Gastrocnemius medialis (tissue), 4 donors: ENCODE measurements at regions not wholly inside any gene's neighbourhood (a gene's known extent, or its start where the extent isn't known, plus 50 kb on each side); places are given as distances from the start of the nearest gene placed in this dataset.
A peak's percentile ranks its signal among the peaks of the same experiment; 100 is the strongest.
"Not testable (repeated sequence)": the region's sequence is repeated elsewhere in the genome, so short reads cannot be mapped to it uniquely, and the experiment has no call there.

ENCODE experiments used
- ATAC-seq, 2 donors: fragments of 150-250 bp; one replicate each; pipeline ENCODE4 v1.9.1; 2016
- DNase-seq, 2 donors: peaks; one replicate each; pipeline ENCODE4 v3.0.0-alpha.2; 2019
- H3K27ac ChIP-seq, 4 donors: fragments of 200-600 bp; sonication (generic); 1 replicate in 1 of 4; 2 replicates in 3 of 4; pipeline ENCODE4 v1.5.1; 2016 to 2018; ENCODE audit warnings: mild to moderate bottlenecking in 2 of 4, moderate library complexity in 1 of 4
- H3K27me3 ChIP-seq, 3 donors: fragments of 200-600 bp; sonication (generic) in 2 of 3; 1 replicate in 1 of 3; 2 replicates in 2 of 3; pipeline versions ENCODE4 v1.5.1 to v1.6.0; 2016 to 2019; ENCODE audit warnings: mild to moderate bottlenecking in 1 of 3, moderate library complexity in 1 of 3
- H3K36me3 ChIP-seq, 2 donors: fragments of 200-600 bp; sonication (generic) in 1 of 2; one replicate each; pipeline ENCODE4 v1.5.1; 2017 to 2018
- H3K4me1 ChIP-seq, 2 donors: fragments of 200-600 bp; sonication (generic) in 1 of 2; one replicate each; pipeline ENCODE4 v1.5.1; 2016 to 2017; ENCODE audit warnings: mild to moderate bottlenecking in 2 of 2
- H3K4me3 ChIP-seq, 4 donors: fragments of 200-600 bp; sonication (generic) in 3 of 4; 1 replicate in 1 of 4; 2 replicates in 3 of 4; pipeline ENCODE4 v1.5.1; 2016 to 2019; ENCODE audit warnings: mild to moderate bottlenecking in 2 of 4
- H3K9me3 ChIP-seq, 3 donors: fragments of 200-600 bp; sonication (generic) in 2 of 3; 1 replicate in 1 of 3; 2 replicates in 2 of 3; pipeline ENCODE4 v1.5.1; 2016 to 2019
- CTCF ChIP-seq, 5 experiments: fragments of 450-650 bp in 3 of 5; fragments of 200-600 bp in 2 of 5; sonication (generic) in 2 of 5; IDR thresholded peaks in 4 of 5; conservative IDR thresholded peaks in 1 of 5; 1 replicate in 4 of 5; 2 replicates in 1 of 5; pipeline ENCODE4 v1.5.1; 2016 to 2019; ENCODE audit warnings: antibody characterized with exemption in 5 of 5, mild to moderate bottlenecking in 3 of 5, moderate library complexity in 3 of 5
- POLR2A ChIP-seq, 2 donors: fragments of 450-650 bp; IDR thresholded peaks; one replicate each; pipeline ENCODE4 v1.6.1; 2017; ENCODE audit warnings: antibody characterized with exemption in 2 of 2, mild to moderate bottlenecking in 2 of 2, moderate library complexity in 2 of 2
- in situ Hi-C, 4 donors: fragments of 200-750 bp; cut with MboI; loops; one replicate each; pipeline versions ENCODE4 v1.15.0 to v1.8.0; 2017; ENCODE audit warnings: low sequenced_read_pairs in 4 of 4
- intact Hi-C: fragments of 100-400 bp; cut with DNase I; formaldehyde crosslinking; loops from one replicate; pipeline ENCODE4 v1.15.1; 2023; ENCODE audit warnings: low total_unique reads

- no peak for TF ChIP-seq POLR2A (IDR thresholded peaks at IDR 0.05)
- TF ChIP-seq CTCF (IDR thresholded peaks at IDR 0.05 in 4 of 5, conservative IDR thresholded peaks at IDR 0.05 in 1 of 5): no peak
- intact Hi-C loops (no loop called here), in situ Hi-C loops (no loop called here)
- H3K4me1 ChIP-seq: no peaks in the 10 kb centered on the region
- H3K27ac ChIP-seq: no peak overlapping the region
- no peak for DNase-seq
- H3K4me3 ChIP-seq: no peak overlapping the region
- no peak for ATAC-seq
- no peaks in the 10 kb centered on the region for H3K36me3 ChIP-seq
- H3K9me3 ChIP-seq: no peaks in the 10 kb centered on the region
- no peaks in the 10 kb centered on the region for H3K27me3 ChIP-seq
Observed at GRCh38 chr5:16987776-16988175, 51.7 kb upstream of the MYO10 start.

- ATAC-seq, H3K27me3 ChIP-seq, H3K4me1 ChIP-seq, in situ Hi-C loops, H3K27ac ChIP-seq, H3K9me3 ChIP-seq, intact Hi-C loops, DNase-seq, H3K4me3 ChIP-seq, H3K36me3 ChIP-seq: not testable (repeated sequence)
Observed at GRCh38 chr5:16990817-16991520, 54.9 kb upstream of the MYO10 start.

GRCh38 chr5:16992006-16992405 lies 55.9 kb upstream of the MYO10 start:
- DNase-seq: no peak
- no peak overlapping the region for H3K27ac ChIP-seq
- no peaks in the 10 kb centered on the region for H3K36me3 ChIP-seq
- in situ Hi-C loops (no loop called here), intact Hi-C loops (no loop called here)
- no peaks in the 10 kb centered on the region for H3K27me3 ChIP-seq
- TF ChIP-seq POLR2A (IDR thresholded peaks at IDR 0.05) (no peak), CTCF (IDR thresholded peaks at IDR 0.05 in 4 of 5, conservative IDR thresholded peaks at IDR 0.05 in 1 of 5) (no peak)
- H3K4me1 ChIP-seq: peaks cover 0 to 8% of the 10 kb centered on the region in 2 donors
- no peak overlapping the region for H3K4me3 ChIP-seq
- no peak for ATAC-seq
- H3K9me3 ChIP-seq: no peaks in the 10 kb centered on the region

- Histone ChIP-seq H3K9me3 (no peaks in the 10 kb centered on the region), H3K27me3 (no peaks in the 10 kb centered on the region), H3K4me3 (no peak overlapping the region), H3K36me3 (no peaks in the 10 kb centered on the region), H3K27ac (no peak overlapping the region), H3K4me1 (peaks cover 0 to 8% of the 10 kb centered on the region in 2 donors)
- no peak for TF ChIP-seq CTCF (IDR thresholded peaks at IDR 0.05 in 4 of 5, conservative IDR thresholded peaks at IDR 0.05 in 1 of 5)
- no peak for DNase-seq
- ATAC-seq: no peak
- in situ Hi-C loops (no loop called here), intact Hi-C loops (no loop called here)
Observed at GRCh38 chr5:16992444-16992843, 56.4 kb upstream of the MYO10 start.

- Histone ChIP-seq H3K9me3 (no peaks in the 10 kb centered on the region), H3K4me3 (no peak overlapping the region), H3K27me3 (no peaks in the 10 kb centered on the region), H3K27ac (peak overlapping the region in 2 of 4 donors; percentile 6 to 52), H3K4me1 (peaks cover 0 to 8% of the 10 kb centered on the region in 2 donors), H3K36me3 (no peaks in the 10 kb centered on the region)
- in situ Hi-C loops: no loop called here
- intact Hi-C loops: no loop called here
- TF ChIP-seq CTCF (IDR thresholded peaks at IDR 0.05 in 4 of 5, conservative IDR thresholded peaks at IDR 0.05 in 1 of 5) (no peak), POLR2A (IDR thresholded peaks at IDR 0.05) (no peak)
- ATAC-seq: no peak
- DNase-seq: no peak
Observed at GRCh38 chr5:16994565-16994964, 58.5 kb upstream of the MYO10 start.
